ENCODE measurements at regions not wholly inside any gene's neighbourhood (a gene's known extent, or its start where the extent isn't known, plus 50 kb on each side); places are given as distances from the start of the nearest gene placed in this dataset.

DNA sequence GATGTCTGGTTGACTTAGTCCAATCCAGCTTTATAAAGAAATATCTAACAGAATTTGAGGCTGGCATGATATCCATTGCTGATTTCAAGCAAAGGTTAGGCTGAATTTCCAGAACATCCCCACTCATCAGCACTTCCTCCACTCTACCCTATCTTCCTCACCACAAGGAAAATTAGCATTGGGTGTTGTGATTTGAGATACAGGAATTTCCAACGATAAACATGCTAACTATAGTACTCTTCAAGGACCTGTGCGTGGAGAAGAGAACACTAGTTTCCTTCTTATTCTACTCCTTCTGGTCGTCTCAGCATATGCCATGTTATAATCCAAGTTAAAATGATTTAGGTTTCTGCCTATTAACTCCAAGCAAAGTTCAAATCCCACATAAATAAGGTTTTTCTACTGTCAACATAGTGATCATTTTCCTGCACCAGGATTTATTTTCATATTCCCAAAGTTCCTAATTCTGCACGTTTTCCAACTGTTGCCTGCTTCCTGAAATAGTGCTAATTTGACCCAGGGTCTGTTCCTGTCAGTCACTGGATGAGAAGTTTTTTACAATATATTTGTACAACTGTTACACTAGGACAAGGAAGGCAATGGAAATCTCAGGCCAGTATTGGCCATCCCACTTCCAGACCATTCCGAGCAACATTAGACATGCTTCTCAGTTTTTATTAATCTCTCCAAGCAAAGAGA lies 177.6 kb upstream of the EDNRA start:
- no peak for DNase-seq
- intact Hi-C loops (cut with DNase I; ENCODE audit: low total_unique reads) (no loop called here), in situ Hi-C loops (cut with MboI; ENCODE audit: low pct_ligation_motif_present in 1 of 4, low pct_unique_long_range_greater_than_20kb in 1 of 4, low sequenced_read_pairs in 3 of 4) (no loop called here)
- H3K27me3 ChIP-seq, result no peaks in the 10 kb centered on the region
- H3K27ac ChIP-seq, result no peak overlapping the region
- H3K36me3 ChIP-seq, result no peaks in the 10 kb centered on the region
- WGBS, 2 donors (ENCODE audit: low coverage in 1 of 2), result 60 to 65% methylated on average over 5 of the region's 5 CpGs
- TF ChIP-seq POLR2AphosphoS5 (IDR thresholded peaks at IDR 0.05) (no peak), EP300 (IDR thresholded peaks at IDR 0.05; ENCODE audit: low read depth) (no peak), POLR2A (IDR thresholded peaks at IDR 0.05) (no peak)
- TF ChIP-seq, protein P1, sequence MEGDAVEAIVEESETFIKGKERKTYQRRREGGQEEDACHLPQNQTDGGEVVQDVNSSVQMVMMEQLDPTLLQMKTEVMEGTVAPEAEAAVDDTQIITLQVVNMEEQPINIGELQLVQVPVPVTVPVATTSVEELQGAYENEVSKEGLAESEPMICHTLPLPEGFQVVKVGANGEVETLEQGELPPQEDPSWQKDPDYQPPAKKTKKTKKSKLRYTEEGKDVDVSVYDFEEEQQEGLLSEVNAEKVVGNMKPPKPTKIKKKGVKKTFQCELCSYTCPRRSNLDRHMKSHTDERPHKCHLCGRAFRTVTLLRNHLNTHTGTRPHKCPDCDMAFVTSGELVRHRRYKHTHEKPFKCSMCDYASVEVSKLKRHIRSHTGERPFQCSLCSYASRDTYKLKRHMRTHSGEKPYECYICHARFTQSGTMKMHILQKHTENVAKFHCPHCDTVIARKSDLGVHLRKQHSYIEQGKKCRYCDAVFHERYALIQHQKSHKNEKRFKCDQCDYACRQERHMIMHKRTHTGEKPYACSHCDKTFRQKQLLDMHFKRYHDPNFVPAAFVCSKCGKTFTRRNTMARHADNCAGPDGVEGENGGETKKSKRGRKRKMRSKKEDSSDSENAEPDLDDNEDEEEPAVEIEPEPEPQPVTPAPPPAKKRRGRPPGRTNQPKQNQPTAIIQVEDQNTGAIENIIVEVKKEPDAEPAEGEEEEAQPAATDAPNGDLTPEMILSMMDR (IDR thresholded peaks at IDR 0.05), result no peak
- H3K9me3 ChIP-seq, result no peaks in the 10 kb centered on the region
- no peak overlapping the region for H3K4me3 ChIP-seq
- H3K4me1 ChIP-seq, result no peaks in the 10 kb centered on the region

DNA sequence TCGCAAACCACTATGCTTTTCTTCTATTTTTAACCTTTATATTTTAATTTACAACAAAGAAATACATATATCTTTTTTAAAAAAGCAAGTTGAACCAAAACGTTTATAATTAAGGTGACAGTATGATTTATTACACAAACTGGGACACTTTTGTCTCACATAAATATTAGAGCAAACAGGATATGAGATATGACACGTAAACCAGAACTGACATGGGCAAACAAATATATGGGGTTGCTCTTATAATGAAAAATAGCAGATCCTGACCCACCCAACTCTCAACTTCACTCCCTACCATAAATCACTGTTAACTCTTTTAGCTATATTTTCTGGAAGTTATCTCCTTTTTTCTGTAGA lies 177.0 kb upstream of the EDNRA start:
- Histone ChIP-seq H3K4me1 (no peaks in the 10 kb centered on the region), H3K36me3 (no peaks in the 10 kb centered on the region), H3K27ac (no peak overlapping the region), H3K9me3 (no peaks in the 10 kb centered on the region), H3K27me3 (no peaks in the 10 kb centered on the region), H3K4me3 (no peak overlapping the region)
- in situ Hi-C loops (cut with MboI; ENCODE audit: low pct_ligation_motif_present in 1 of 4, low pct_unique_long_range_greater_than_20kb in 1 of 4, low sequenced_read_pairs in 3 of 4), result no loop called here
- intact Hi-C loops (cut with DNase I; ENCODE audit: low total_unique reads), result no loop called here
- DNase-seq, result no peak
- TF ChIP-seq POLR2A (IDR thresholded peaks at IDR 0.05) (no peak), POLR2AphosphoS5 (IDR thresholded peaks at IDR 0.05) (no peak)
- 36 to 40% methylated on average over 3 of the region's 3 CpGs for WGBS, 2 donors (ENCODE audit: low coverage in 1 of 2)

DNA sequence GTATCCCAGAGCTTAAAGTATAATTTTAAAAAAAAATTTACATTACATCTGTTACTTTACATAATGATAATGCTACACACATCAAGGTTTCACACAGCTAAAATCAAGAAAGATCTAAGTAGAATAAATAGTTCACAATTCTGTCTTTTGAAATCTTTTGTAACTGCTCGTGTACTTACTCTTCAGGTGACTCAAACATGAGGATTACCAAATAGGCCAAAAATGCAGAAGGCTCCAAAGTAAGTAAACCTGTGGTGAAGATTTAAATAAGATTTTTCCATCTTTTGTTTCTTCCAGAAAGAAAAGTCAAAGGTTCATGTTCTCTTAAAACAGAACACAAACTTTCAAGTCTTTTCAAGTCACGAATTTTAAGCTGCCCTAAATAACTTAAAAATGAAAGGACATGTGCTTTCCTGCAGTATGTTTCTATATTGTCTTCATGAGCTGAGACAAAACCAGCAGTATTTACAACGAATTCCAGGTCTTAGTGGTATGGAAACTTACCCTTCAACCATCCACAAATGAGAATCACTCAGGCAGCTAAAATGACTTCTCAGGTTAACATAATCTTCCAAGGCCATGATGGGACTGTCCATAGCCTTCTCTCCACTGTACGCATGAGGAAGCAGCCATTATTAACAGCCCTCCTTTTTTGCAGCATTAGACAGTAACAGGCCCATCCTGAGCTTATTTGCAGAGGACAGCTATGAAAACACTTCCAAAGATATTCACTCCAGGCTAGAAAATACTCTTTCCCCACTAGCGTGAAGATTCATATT lies 172.8 kb upstream of the EDNRA start:
- in situ Hi-C loops (cut with MboI; ENCODE audit: low pct_ligation_motif_present in 1 of 4, low pct_unique_long_range_greater_than_20kb in 1 of 4, low sequenced_read_pairs in 3 of 4) (no loop called here), intact Hi-C loops (cut with DNase I; ENCODE audit: low total_unique reads) (no loop called here)
- Histone ChIP-seq H3K27me3 (no peaks in the 10 kb centered on the region), H3K36me3 (no peaks in the 10 kb centered on the region), H3K27ac (no peak overlapping the region), H3K4me3 (no peak overlapping the region), H3K9me3 (no peaks in the 10 kb centered on the region), H3K4me1 (peaks cover 0 to 6% (median 0%) of the 10 kb centered on the region in 4 donors)
- DNase-seq, result no peak
- 62 to 81% methylated on average over 4 to 5 of the region's 5 CpGs for WGBS, 2 donors (ENCODE audit: low coverage in 1 of 2)
- TF ChIP-seq, protein P1 (IDR thresholded peaks at IDR 0.05), result no peak
- TF ChIP-seq POLR2AphosphoS5 (IDR thresholded peaks at IDR 0.05) (no peak), POLR2A (IDR thresholded peaks at IDR 0.05) (no peak), EP300 (IDR thresholded peaks at IDR 0.05; ENCODE audit: low read depth) (no peak)

DNA sequence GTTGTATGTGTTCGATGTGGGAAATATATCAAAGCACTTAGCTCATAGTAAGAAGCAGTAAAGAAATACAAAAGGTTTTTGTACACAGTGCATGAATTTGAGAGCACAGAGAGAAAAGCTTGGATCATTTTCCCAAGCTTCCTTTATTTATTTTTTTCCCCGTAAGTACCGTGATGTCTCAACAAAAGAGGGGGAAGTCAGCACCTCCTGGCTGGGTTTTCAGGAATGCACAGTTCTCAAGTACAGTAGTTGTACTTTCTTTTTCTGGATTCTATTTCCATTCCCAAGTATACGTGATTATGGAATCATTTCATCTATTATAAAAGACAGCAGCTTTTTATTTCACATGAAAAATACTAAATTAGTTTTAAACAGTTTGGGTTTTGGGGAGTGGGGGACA lies 171.5 kb upstream of the EDNRA start:
- TF ChIP-seq EP300 (IDR thresholded peaks at IDR 0.05; ENCODE audit: low read depth) (no peak), POLR2A (IDR thresholded peaks at IDR 0.05) (no peak), POLR2AphosphoS5 (IDR thresholded peaks at IDR 0.05) (no peak)
- TF ChIP-seq, protein P1 (IDR thresholded peaks at IDR 0.05), result no peak
- 54 to 68% methylated on average over 4 of the region's 4 CpGs for WGBS, 2 donors (ENCODE audit: low coverage in 1 of 2)
- H3K9me3 ChIP-seq, result no peaks in the 10 kb centered on the region
- H3K27me3 ChIP-seq, result no peaks in the 10 kb centered on the region
- peaks cover 0 to 6% (median 0%) of the 10 kb centered on the region in 4 donors for H3K4me1 ChIP-seq
- no peak overlapping the region for H3K27ac ChIP-seq
- intact Hi-C loops (cut with DNase I; ENCODE audit: low total_unique reads) (no loop called here), in situ Hi-C loops (cut with MboI; ENCODE audit: low pct_ligation_motif_present in 1 of 4, low pct_unique_long_range_greater_than_20kb in 1 of 4, low sequenced_read_pairs in 3 of 4) (no loop called here)
- no peaks in the 10 kb centered on the region for H3K36me3 ChIP-seq
- DNase-seq, result no peak
- no peak overlapping the region for H3K4me3 ChIP-seq
